Osteocyte (in vitro differentiated cells): ENCODE measurements at regions not wholly inside any gene's neighbourhood (a gene's known extent, or its start where the extent isn't known, plus 50 kb on each side); places are given as distances from the start of the nearest gene placed in this dataset.
A peak's percentile ranks its signal among the peaks of the same experiment; 100 is the strongest.

ENCODE experiments used
- DNase-seq: peaks from one replicate; pipeline ENCODE4 v3.0.0; 2021; ENCODE audit warnings: mixed read lengths; ENCODE audit not compliant: unreplicated experiment; ENCODE audit errors: extremely low spot score
- H3K27ac Mint-ChIP-seq: one replicate; pipeline ENCODE4 v1.8.0; 2021; ENCODE audit warnings: mild to moderate bottlenecking, mixed read lengths; ENCODE audit not compliant: unreplicated experiment
- H3K27me3 Mint-ChIP-seq: one replicate; pipeline ENCODE4 v1.8.0; 2021; ENCODE audit warnings: mixed read lengths; ENCODE audit not compliant: unreplicated experiment
- H3K36me3 Mint-ChIP-seq: one replicate; pipeline ENCODE4 v1.8.0; 2021; ENCODE audit warnings: mixed read lengths; ENCODE audit not compliant: unreplicated experiment
- H3K4me1 Mint-ChIP-seq: one replicate; pipeline ENCODE4 v1.8.0; 2021; ENCODE audit warnings: mixed read lengths; ENCODE audit not compliant: unreplicated experiment
- H3K4me3 Mint-ChIP-seq: one replicate; pipeline ENCODE4 v1.8.0; 2021; ENCODE audit warnings: mild to moderate bottlenecking, moderate library complexity, mixed read lengths; ENCODE audit not compliant: unreplicated experiment
- H3K9me3 Mint-ChIP-seq: one replicate; pipeline ENCODE4 v1.8.0; 2021; ENCODE audit warnings: mixed read lengths; ENCODE audit not compliant: unreplicated experiment
- CTCF ChIP-seq: fragments of 200-600 bp; sonication (generic); IDR thresholded peaks from 2 replicates; pipeline ENCODE4 v1.5.0; 2021; ENCODE audit warnings: antibody characterized with exemption, mild to moderate bottlenecking, moderate library complexity

- Mint-ChIP-seq H3K27me3 (peaks cover 16% of the 10 kb centered on the region), H3K4me3 (no peak overlapping the region), H3K27ac (no peak overlapping the region), H3K4me1 (no peaks in the 10 kb centered on the region), H3K36me3 (no peaks in the 10 kb centered on the region), H3K9me3 (no peaks in the 10 kb centered on the region)
- no peak for TF ChIP-seq CTCF
- DNase-seq: peak; percentile 74
Observed at GRCh38 chr11:129729823-129730222, 85.8 kb upstream of the TMEM45B start.

GRCh38 chr11:129731316-129731715, 84.3 kb upstream of the TMEM45B start:
- Mint-ChIP-seq H3K9me3 (peaks cover 4% of the 10 kb centered on the region), H3K36me3 (no peaks in the 10 kb centered on the region), H3K4me1 (no peaks in the 10 kb centered on the region), H3K27me3 (peaks cover 24% of the 10 kb centered on the region), H3K27ac (no peak overlapping the region), H3K4me3 (no peak overlapping the region)
- peak; percentile 76 for DNase-seq
- no peak for TF ChIP-seq CTCF

GRCh38 chr11:129732941-129733340, 82.7 kb upstream of the TMEM45B start:
- DNase-seq: peak; percentile 66
- Mint-ChIP-seq H3K27ac (no peak overlapping the region), H3K4me1 (no peaks in the 10 kb centered on the region)

GRCh38 chr11:129733384-129733783, 82.3 kb upstream of the TMEM45B start:
- peak; percentile 57 for DNase-seq
- Mint-ChIP-seq H3K27me3 (peaks cover 28% of the 10 kb centered on the region), H3K36me3 (no peaks in the 10 kb centered on the region), H3K4me1 (no peaks in the 10 kb centered on the region), H3K9me3 (peaks cover 11% of the 10 kb centered on the region), H3K27ac (no peak overlapping the region), H3K4me3 (no peak overlapping the region)
- no peak for TF ChIP-seq CTCF

More at GRCh38 chr11:129732941-129733340, 82.7 kb upstream of the TMEM45B start:
- H3K9me3 Mint-ChIP-seq: peaks cover 11% of the 10 kb centered on the region
- H3K4me3 Mint-ChIP-seq: no peak overlapping the region
- TF ChIP-seq CTCF: no peak
- peaks cover 30% of the 10 kb centered on the region for H3K27me3 Mint-ChIP-seq
- no peaks in the 10 kb centered on the region for H3K36me3 Mint-ChIP-seq

GRCh38 chr11:129733981-129734380, 81.7 kb upstream of the TMEM45B start:
- Mint-ChIP-seq H3K9me3 (peaks cover 11% of the 10 kb centered on the region), H3K27me3 (peaks cover 28% of the 10 kb centered on the region), H3K27ac (no peak overlapping the region), H3K36me3 (no peaks in the 10 kb centered on the region), H3K4me3 (no peak overlapping the region), H3K4me1 (no peaks in the 10 kb centered on the region)
- DNase-seq: peak; percentile 57
- no peak for TF ChIP-seq CTCF
